Stimulated activated naive CD8-positive, alpha-beta T cell treated with anti-CD3 and anti-CD28 coated beads, Interleukin-15, Interleukin-2, amounts not matched to agents 100 ng/mL and 50 ng/mL, for 24 hours (primary cell): ENCODE measurements at regions not wholly inside any gene's neighbourhood (a gene's known extent, or its start where the extent isn't known, plus 50 kb on each side); places are given as distances from the start of the nearest gene placed in this dataset.

Source experiments
- H3K27ac Mint-ChIP-seq: one replicate; pipeline ENCODE4 v1.8.0; 2021; ENCODE audit warnings: mild to moderate bottlenecking, mixed read lengths
- H3K27me3 Mint-ChIP-seq: one replicate; pipeline ENCODE4 v1.8.0; 2021; ENCODE audit warnings: mixed read lengths
- H3K36me3 Mint-ChIP-seq: one replicate; pipeline ENCODE4 v1.8.0; 2021; ENCODE audit warnings: low read depth, mixed read lengths
- H3K4me1 Mint-ChIP-seq: one replicate; pipeline ENCODE4 v1.8.0; 2021; ENCODE audit warnings: low read depth, mixed read lengths
- H3K4me3 Mint-ChIP-seq: one replicate; pipeline ENCODE4 v1.8.0; 2021; ENCODE audit warnings: mild to moderate bottlenecking, mixed read lengths
- H3K9me3 Mint-ChIP-seq: one replicate; pipeline ENCODE4 v1.8.0; 2021; ENCODE audit warnings: mixed read lengths

GRCh38 chr6:14322841-14323240, 205.3 kb downstream of the CD83 start:
- H3K4me1 Mint-ChIP-seq: peaks cover 16% of the 10 kb centered on the region
- H3K27ac Mint-ChIP-seq: no peak overlapping the region
- no peaks in the 10 kb centered on the region for H3K9me3 Mint-ChIP-seq
- peaks cover 7% of the 10 kb centered on the region for H3K27me3 Mint-ChIP-seq
- no peak overlapping the region for H3K4me3 Mint-ChIP-seq
- H3K36me3 Mint-ChIP-seq: no peaks in the 10 kb centered on the region

- H3K27me3 Mint-ChIP-seq: peaks cover 7% of the 10 kb centered on the region
- peaks cover 16% of the 10 kb centered on the region for H3K4me1 Mint-ChIP-seq
- no peaks in the 10 kb centered on the region for H3K36me3 Mint-ChIP-seq
- no peak overlapping the region for H3K4me3 Mint-ChIP-seq
- no peaks in the 10 kb centered on the region for H3K9me3 Mint-ChIP-seq
- H3K27ac Mint-ChIP-seq: no peak overlapping the region
Measured at GRCh38 chr6:14326774-14327173, 209.2 kb downstream of the CD83 start.

DNA sequence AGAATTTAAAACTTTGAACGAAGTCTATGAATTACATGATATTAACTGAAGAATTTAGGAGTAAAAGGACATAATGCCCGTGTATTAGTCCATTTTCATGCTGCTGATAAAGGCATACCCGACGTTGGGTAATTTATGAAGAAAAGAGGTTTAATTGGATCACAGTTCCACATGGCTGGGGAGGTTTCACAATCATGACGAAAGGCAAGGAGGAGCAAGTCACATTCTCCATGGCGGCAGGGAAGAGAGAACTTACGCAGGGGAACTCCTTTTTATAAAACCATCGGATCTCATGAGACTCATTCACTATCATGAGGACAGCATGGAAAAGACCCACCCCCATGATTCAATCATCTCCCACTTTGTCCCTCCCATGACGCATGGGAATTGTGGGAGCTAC, 210.6 kb downstream of the CD83 start:
- H3K27me3 Mint-ChIP-seq: peaks cover 6% of the 10 kb centered on the region
- no peak overlapping the region for H3K4me3 Mint-ChIP-seq
- H3K4me1 Mint-ChIP-seq: peaks cover 10% of the 10 kb centered on the region
- no peak overlapping the region for H3K27ac Mint-ChIP-seq
- H3K36me3 Mint-ChIP-seq: no peaks in the 10 kb centered on the region
- H3K9me3 Mint-ChIP-seq: no peaks in the 10 kb centered on the region

DNA sequence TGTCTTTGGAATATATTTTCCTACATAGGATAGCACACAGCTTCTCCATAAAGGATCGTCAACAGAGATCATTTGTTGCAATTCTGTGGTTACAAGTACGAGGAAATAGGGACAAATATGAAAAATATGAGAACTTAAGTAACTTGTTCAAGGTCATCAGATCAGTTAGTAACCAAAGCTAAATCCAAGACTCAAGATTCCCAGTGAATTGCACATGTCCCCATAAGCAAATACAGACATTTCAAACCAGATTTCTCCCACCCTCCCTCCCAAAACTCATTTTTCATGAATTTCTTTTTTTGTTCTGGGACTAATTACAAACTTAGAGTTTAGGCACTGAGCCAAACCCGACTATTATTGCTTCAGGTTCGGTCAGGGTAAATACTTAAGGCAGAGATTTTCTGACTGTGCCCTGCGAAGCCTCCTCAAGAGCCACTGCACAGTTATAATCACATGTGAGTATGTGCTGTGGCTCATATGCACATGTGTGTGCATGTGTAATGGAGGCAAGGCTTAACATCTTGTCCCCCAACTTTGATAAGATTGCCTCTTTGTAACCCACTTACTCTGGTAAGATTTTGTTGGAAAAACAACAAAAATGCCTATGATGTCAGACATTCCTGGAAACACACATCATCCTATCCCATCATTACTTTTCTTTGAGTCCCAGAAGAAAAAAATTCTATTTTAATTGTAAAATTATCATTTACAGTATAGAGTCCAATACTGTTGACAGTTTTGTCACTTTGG, 216.2 kb downstream of the CD83 start:
- Mint-ChIP-seq H3K27me3 (no peaks in the 10 kb centered on the region), H3K4me3 (no peak overlapping the region), H3K27ac (no peak overlapping the region), H3K9me3 (peaks cover 5% of the 10 kb centered on the region), H3K4me1 (no peaks in the 10 kb centered on the region), H3K36me3 (no peaks in the 10 kb centered on the region)

DNA sequence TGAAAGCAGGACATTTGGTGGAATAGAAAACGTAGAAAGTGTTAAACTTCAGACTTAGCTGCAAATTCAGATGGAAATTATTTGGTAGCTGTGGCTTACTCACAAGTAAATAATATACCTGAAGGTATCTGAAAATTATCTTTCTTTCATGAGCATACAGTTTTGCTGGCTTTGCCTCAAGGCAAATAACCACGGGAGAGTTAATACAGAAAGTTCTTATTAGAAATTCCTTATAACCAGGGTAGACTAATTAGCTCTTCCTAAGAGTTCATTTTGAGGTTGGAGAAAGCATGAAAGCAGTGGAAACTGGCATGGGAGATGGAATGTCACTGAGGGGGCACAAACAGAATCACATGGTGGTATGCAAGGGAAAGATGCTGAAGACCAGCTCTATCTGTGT, 217.5 kb downstream of the CD83 start:
- Mint-ChIP-seq H3K4me3 (no peak overlapping the region), H3K9me3 (peaks cover 5% of the 10 kb centered on the region)

GRCh38 chr6:14337152-14337551, 219.6 kb downstream of the CD83 start:
- H3K36me3 Mint-ChIP-seq: no peaks in the 10 kb centered on the region
- no peak overlapping the region for H3K27ac Mint-ChIP-seq
- H3K4me1 Mint-ChIP-seq: peaks cover 3% of the 10 kb centered on the region
- H3K27me3 Mint-ChIP-seq: no peaks in the 10 kb centered on the region
- peaks cover 5% of the 10 kb centered on the region for H3K9me3 Mint-ChIP-seq
- H3K4me3 Mint-ChIP-seq: no peak overlapping the region

More for the DNA sequence above, 217.5 kb downstream of the CD83 start:
- Mint-ChIP-seq H3K27ac (no peak overlapping the region), H3K36me3 (no peaks in the 10 kb centered on the region), H3K27me3 (no peaks in the 10 kb centered on the region), H3K4me1 (peaks cover 3% of the 10 kb centered on the region)

DNA sequence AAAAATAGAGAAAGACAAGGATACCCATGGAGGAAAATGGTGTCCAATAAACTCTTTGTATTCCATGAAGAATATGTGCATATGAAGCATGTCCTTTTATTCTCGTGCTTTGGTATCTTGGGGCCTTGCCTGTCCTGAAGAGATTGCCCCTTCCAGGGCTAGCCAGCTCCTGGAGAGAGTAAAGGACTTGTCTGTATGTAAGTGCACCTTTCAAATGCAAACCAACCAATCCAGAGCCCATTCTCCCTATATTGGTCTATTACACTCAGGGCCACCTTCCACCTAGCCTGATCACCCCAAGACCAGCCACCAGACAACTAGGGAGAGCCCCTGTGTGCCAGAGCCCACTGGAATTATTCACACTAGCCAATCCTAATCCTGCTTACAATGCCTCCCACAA, 221.6 kb downstream of the CD83 start:
- H3K27ac Mint-ChIP-seq: no peak overlapping the region
- H3K4me3 Mint-ChIP-seq: no peak overlapping the region
- H3K4me1 Mint-ChIP-seq: peaks cover 3% of the 10 kb centered on the region
- no peaks in the 10 kb centered on the region for H3K36me3 Mint-ChIP-seq
- no peaks in the 10 kb centered on the region for H3K27me3 Mint-ChIP-seq
- peaks cover 5% of the 10 kb centered on the region for H3K9me3 Mint-ChIP-seq

- peaks cover 5% of the 10 kb centered on the region for H3K9me3 Mint-ChIP-seq
- H3K27ac Mint-ChIP-seq: no peak overlapping the region
- no peak overlapping the region for H3K4me3 Mint-ChIP-seq
- H3K36me3 Mint-ChIP-seq: no peaks in the 10 kb centered on the region
- peaks cover 3% of the 10 kb centered on the region for H3K4me1 Mint-ChIP-seq
- H3K27me3 Mint-ChIP-seq: no peaks in the 10 kb centered on the region
Measured at GRCh38 chr6:14339711-14340584, 222.4 kb downstream of the CD83 start.

GRCh38 chr6:14344486-14344885, 226.9 kb downstream of the CD83 start:
- Mint-ChIP-seq H3K4me3 (no peak overlapping the region), H3K27ac (no peak overlapping the region), H3K27me3 (no peaks in the 10 kb centered on the region), H3K9me3 (no peaks in the 10 kb centered on the region), H3K36me3 (no peaks in the 10 kb centered on the region), H3K4me1 (peaks cover 13% of the 10 kb centered on the region)

- H3K27me3 Mint-ChIP-seq: no peaks in the 10 kb centered on the region
- H3K9me3 Mint-ChIP-seq: peaks cover 4% of the 10 kb centered on the region
- peaks cover 21% of the 10 kb centered on the region for H3K4me1 Mint-ChIP-seq
- H3K36me3 Mint-ChIP-seq: no peaks in the 10 kb centered on the region
- H3K4me3 Mint-ChIP-seq: no peak overlapping the region
- no peak overlapping the region for H3K27ac Mint-ChIP-seq
Measured at GRCh38 chr6:14348389-14348788, 230.8 kb downstream of the CD83 start.

GRCh38 chr6:14349507-14349906, 231.9 kb downstream of the CD83 start:
- Mint-ChIP-seq H3K9me3 (peaks cover 4% of the 10 kb centered on the region), H3K4me1 (peaks cover 32% of the 10 kb centered on the region), H3K4me3 (no peak overlapping the region), H3K36me3 (no peaks in the 10 kb centered on the region), H3K27ac (no peak overlapping the region), H3K27me3 (no peaks in the 10 kb centered on the region)

DNA sequence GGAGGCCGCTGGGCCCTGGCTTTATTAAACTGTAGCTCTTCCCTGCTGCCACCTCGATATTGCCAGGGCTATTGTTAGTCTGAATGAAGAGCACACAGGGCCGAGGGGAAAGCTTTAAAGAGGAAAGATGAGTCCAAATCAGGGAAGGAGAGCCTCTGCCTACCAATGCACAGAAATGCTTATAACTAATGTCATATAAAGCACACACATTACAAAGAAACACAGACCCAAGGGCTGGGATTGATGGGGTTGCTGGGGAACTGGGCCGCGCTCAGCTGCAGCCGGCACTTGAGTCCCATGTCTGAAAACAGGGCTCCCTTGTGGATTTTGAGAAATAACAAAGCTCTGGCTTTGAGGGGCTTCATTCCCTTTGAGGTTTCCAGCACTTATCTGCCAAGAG, 232.6 kb downstream of the CD83 start:
- no peaks in the 10 kb centered on the region for H3K27me3 Mint-ChIP-seq
- H3K4me1 Mint-ChIP-seq: peaks cover 40% of the 10 kb centered on the region
- peaks cover 4% of the 10 kb centered on the region for H3K9me3 Mint-ChIP-seq
- H3K27ac Mint-ChIP-seq: no peak overlapping the region
- H3K36me3 Mint-ChIP-seq: no peaks in the 10 kb centered on the region
- no peak overlapping the region for H3K4me3 Mint-ChIP-seq

DNA sequence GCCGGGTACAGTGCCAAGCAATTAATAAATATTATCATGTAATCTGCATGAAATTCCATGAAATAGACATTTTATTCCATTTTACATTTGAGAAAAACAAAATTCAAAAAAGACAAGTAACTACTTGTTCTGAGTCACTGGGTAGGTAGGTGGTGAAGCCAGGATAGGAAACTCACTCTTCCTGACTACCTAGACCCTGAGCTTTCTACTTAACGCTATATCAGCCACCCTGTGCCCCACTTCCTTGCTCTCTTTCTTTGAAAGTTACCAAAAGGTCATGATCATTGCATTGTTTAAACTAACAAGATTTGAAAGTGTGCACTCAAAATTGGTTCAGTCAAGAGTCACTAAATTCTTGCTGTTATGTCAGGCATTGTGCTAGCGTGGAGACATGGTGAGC, 235.7 kb downstream of the CD83 start:
- H3K27me3 Mint-ChIP-seq: no peaks in the 10 kb centered on the region
- no peaks in the 10 kb centered on the region for H3K36me3 Mint-ChIP-seq
- H3K27ac Mint-ChIP-seq: no peak overlapping the region
- H3K4me1 Mint-ChIP-seq: peaks cover 47% of the 10 kb centered on the region
- H3K4me3 Mint-ChIP-seq: no peak overlapping the region
- peaks cover 4% of the 10 kb centered on the region for H3K9me3 Mint-ChIP-seq

DNA sequence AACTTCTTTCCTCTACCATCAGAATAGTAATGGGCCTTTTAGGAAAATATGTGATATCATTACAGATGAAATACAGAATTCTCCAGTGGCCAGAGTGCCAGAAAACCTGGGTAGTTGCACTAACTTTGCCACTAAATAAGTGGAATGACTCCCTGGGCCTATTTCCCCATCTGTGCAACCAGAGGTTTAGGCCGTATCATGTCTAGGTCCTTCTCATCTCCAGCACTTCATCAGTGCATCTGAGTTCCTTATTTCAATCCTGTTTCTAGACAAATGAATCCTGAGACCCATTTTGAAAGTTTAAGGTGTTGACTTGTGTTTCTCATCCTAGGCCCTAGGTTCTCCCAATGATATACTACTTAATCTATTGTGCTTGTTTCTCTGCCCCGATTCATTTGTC, 236.2 kb downstream of the CD83 start:
- Mint-ChIP-seq H3K36me3 (no peaks in the 10 kb centered on the region), H3K4me3 (no peak overlapping the region)

DNA sequence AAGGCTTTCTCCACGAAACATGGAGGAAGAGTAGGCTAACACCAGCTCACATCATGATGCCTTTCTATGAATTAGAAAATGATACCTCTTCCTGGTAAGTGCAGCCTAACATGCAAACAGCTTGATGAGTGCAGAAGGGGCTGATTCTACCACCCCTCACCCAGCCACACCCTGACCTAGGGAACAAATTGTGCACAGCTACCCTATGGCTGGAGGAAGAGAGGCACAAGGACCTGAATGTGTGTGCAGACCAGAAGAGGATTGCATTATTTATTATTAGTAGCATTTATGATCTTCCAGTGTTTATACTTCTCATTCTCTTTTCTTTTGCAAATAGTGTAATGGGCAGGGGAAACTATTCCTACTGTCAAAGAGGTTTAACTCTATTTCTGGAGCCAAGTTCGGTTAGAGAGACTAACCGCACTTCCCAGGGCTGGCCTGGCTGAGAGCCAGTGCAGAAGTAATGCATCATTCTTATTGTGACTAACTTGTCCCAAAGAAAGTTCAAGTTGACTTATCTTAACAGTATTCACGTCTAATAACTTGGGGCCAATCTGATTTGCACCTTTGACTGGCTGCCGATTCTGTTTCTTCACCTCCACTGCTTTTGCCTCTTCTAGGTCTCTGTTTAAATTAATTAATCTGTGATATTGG, 237.5 kb downstream of the CD83 start:
- Mint-ChIP-seq H3K4me1 (peaks cover 37% of the 10 kb centered on the region), H3K4me3 (no peak overlapping the region), H3K27me3 (no peaks in the 10 kb centered on the region), H3K9me3 (peaks cover 4% of the 10 kb centered on the region), H3K27ac (peak overlapping the region; percentile 82), H3K36me3 (no peaks in the 10 kb centered on the region)

More for the DNA sequence above, 236.2 kb downstream of the CD83 start:
- Mint-ChIP-seq H3K9me3 (peaks cover 4% of the 10 kb centered on the region), H3K27me3 (no peaks in the 10 kb centered on the region), H3K4me1 (peaks cover 42% of the 10 kb centered on the region), H3K27ac (no peak overlapping the region)
